HEK293T (cell line): ENCODE measurements at regions not wholly inside any gene's neighbourhood (a gene's known extent, or its start where the extent isn't known, plus 50 kb on each side); places are given as distances from the start of the nearest gene placed in this dataset.
"Not testable (repeated sequence)": the region's sequence is repeated elsewhere in the genome, so short reads cannot be mapped to it uniquely, and the experiment has no call there.

ENCODE experiments used
- CTCF ChIA-PET: fragments of 350-600 bp; formaldehyde crosslinking; extraction: SDS; loops from one replicate; lab custom pipeline; 2021; ENCODE audit warnings: antibody characterized with exemption, inconsistent platforms; lab: Yijun Ruan, JAX
- POLR2A ChIA-PET: fragments of 350-600 bp; formaldehyde crosslinking; extraction: SDS; loops from one replicate; lab custom pipeline; 2020; ENCODE audit warnings: antibody characterized with exemption, inconsistent platforms; lab: Yijun Ruan, JAX
- DNase-seq: peaks from one replicate; pipeline ENCODE4 v3.0.0; 2012; ENCODE audit warnings: mixed read lengths; ENCODE audit errors: extremely low spot score
- ARNT ChIP-seq: fragments of 450-650 bp; IDR thresholded peaks from 2 replicates; pipeline ENCODE4 v1.6.1; 2017; ENCODE audit warnings: mild to moderate bottlenecking
- BHLHE40 ChIP-seq: fragments of 450-650 bp; IDR thresholded peaks from 2 replicates; pipeline ENCODE4 v1.6.1; 2016; ENCODE audit warnings: mild to moderate bottlenecking, moderate library complexity, borderline replicate concordance
- CTBP1 ChIP-seq: fragments of 450-650 bp; IDR thresholded peaks from 2 replicates; pipeline ENCODE4 v1.6.1; 2016; ENCODE audit warnings: borderline replicate concordance
- ELF4 ChIP-seq: fragments of 450-650 bp; IDR thresholded peaks from 2 replicates; pipeline ENCODE4 v1.6.1; 2017; ENCODE audit warnings: antibody characterized with exemption
- FOXA1 ChIP-seq: fragments of 450-650 bp; IDR thresholded peaks from 2 replicates; pipeline ENCODE4 v1.6.1; 2016; ENCODE audit warnings: mild to moderate bottlenecking
- FOXK2 ChIP-seq: fragments of 450-650 bp; IDR thresholded peaks from 2 replicates; pipeline ENCODE4 v1.6.1; 2016; ENCODE audit warnings: mild to moderate bottlenecking
- FOXM1 ChIP-seq: fragments of 450-650 bp; IDR thresholded peaks from 2 replicates; pipeline ENCODE4 v1.6.1; 2017; ENCODE audit warnings: mild to moderate bottlenecking, borderline replicate concordance
- HDGF ChIP-seq: fragments of 450-650 bp; IDR thresholded peaks from 2 replicates; pipeline ENCODE4 v1.6.1; 2017; ENCODE audit warnings: antibody characterized with exemption, borderline replicate concordance
- L3MBTL2 ChIP-seq: fragments of 450-650 bp; conservative IDR thresholded peaks from 2 replicates; pipeline ENCODE4 v1.6.1; 2016; ENCODE audit warnings: mild to moderate bottlenecking
- LEF1 ChIP-seq: fragments of 450-650 bp; IDR thresholded peaks from 2 replicates; pipeline ENCODE4 v1.6.1; 2017; ENCODE audit warnings: mild to moderate bottlenecking, borderline replicate concordance
- NFRKB ChIP-seq: fragments of 450-650 bp; IDR thresholded peaks from 2 replicates; pipeline ENCODE4 v1.6.1; 2016; ENCODE audit warnings: mild to moderate bottlenecking, moderate library complexity
- PKNOX1 ChIP-seq: fragments of 450-650 bp; IDR thresholded peaks from 2 replicates; pipeline ENCODE4 v1.6.1; 2016
- SP1 ChIP-seq: fragments of 450-650 bp; IDR thresholded peaks from 2 replicates; pipeline ENCODE4 v1.6.1; 2017
- SUZ12 ChIP-seq: fragments of 450-650 bp; IDR thresholded peaks from 2 replicates; pipeline ENCODE4 v1.6.1; 2016; ENCODE audit warnings: mild to moderate bottlenecking
- TARDBP ChIP-seq: fragments of 450-650 bp; IDR thresholded peaks from 2 replicates; pipeline ENCODE4 v1.6.1; 2016
- ZNF384 ChIP-seq: fragments of 450-650 bp; IDR thresholded peaks from 2 replicates; pipeline ENCODE4 v1.6.1; 2016

- CTCF ChIA-PET: no interaction called here
- no peak for DNase-seq
- POLR2A ChIA-PET: no interaction called here
- TF ChIP-seq L3MBTL2 (no peak), HDGF (no peak), BHLHE40 (no peak), LEF1 (no peak), FOXM1 (no peak), ARNT (no peak), PKNOX1 (no peak), CTBP1 (no peak), FOXA1 (no peak), NFRKB (no peak), FOXK2 (no peak), SUZ12 (no peak), TARDBP (no peak)
Measured at GRCh38 chr4:118557298-118557851, 127.8 kb upstream of the METTL14 start.

- POLR2A ChIA-PET, CTCF ChIA-PET, DNase-seq: not testable (repeated sequence)
Measured at GRCh38 chr4:118558188-118558587, 127.0 kb upstream of the METTL14 start.

- POLR2A ChIA-PET, DNase-seq, CTCF ChIA-PET: not testable (repeated sequence)
Measured at GRCh38 chr4:118561559-118561958, 123.6 kb upstream of the METTL14 start.

GRCh38 chr4:118566003-118566513 lies 119.1 kb upstream of the METTL14 start:
- DNase-seq, POLR2A ChIA-PET: not testable (repeated sequence)

GRCh38 chr4:118572991-118573390 lies 112.2 kb upstream of the METTL14 start:
- DNase-seq, POLR2A ChIA-PET, CTCF ChIA-PET: not testable (repeated sequence)

More at GRCh38 chr4:118566003-118566513, 119.1 kb upstream of the METTL14 start:
- CTCF ChIA-PET: not testable (repeated sequence)

- POLR2A ChIA-PET, CTCF ChIA-PET, DNase-seq: not testable (repeated sequence)
Measured at GRCh38 chr4:118574251-118574913, 110.8 kb upstream of the METTL14 start.

- DNase-seq, POLR2A ChIA-PET, CTCF ChIA-PET: not testable (repeated sequence)
Measured at GRCh38 chr4:118575057-118575456, 110.1 kb upstream of the METTL14 start.

GRCh38 chr4:118575726-118576125 lies 109.5 kb upstream of the METTL14 start:
- DNase-seq, POLR2A ChIA-PET, CTCF ChIA-PET: not testable (repeated sequence)

GRCh38 chr4:118576709-118577219 lies 108.4 kb upstream of the METTL14 start:
- DNase-seq, CTCF ChIA-PET, POLR2A ChIA-PET: not testable (repeated sequence)

GRCh38 chr4:118585015-118585414 lies 100.2 kb upstream of the METTL14 start:
- DNase-seq: no peak
- TF ChIP-seq FOXA1 (no peak), BHLHE40 (no peak), PKNOX1 (no peak), FOXM1 (no peak), HDGF (no peak), CTBP1 (no peak), SUZ12 (no peak), L3MBTL2 (no peak), NFRKB (no peak), SP1 (no peak), ZNF384 (no peak), ARNT (no peak), TARDBP (no peak), FOXK2 (no peak), LEF1 (no peak), ELF4 (no peak)
- CTCF ChIA-PET: no interaction called here
- POLR2A ChIA-PET: no interaction called here
